ENCODE measurements at regions not wholly inside any gene's neighbourhood (a gene's known extent, or its start where the extent isn't known, plus 50 kb on each side); places are given as distances from the start of the nearest gene placed in this dataset.

GRCh38 chr2:60271131-60271530, 282.3 kb downstream of the BCL11A start:
- FAIRE-seq, result no peak
- DNase-seq (ENCODE audit: low read depth in 1 of 2, low spot score in 1 of 2), result no peak
- TF ChIP-seq HOXB5 (CRISPR knock-in tag; IDR thresholded peaks at IDR 0.05) (no peak), FOSL2 (IDR thresholded peaks at IDR 0.05) (no peak), FOSL2 (CRISPR knock-in tag; IDR thresholded peaks at IDR 0.05) (no peak), CBX8 (IDR thresholded peaks at IDR 0.05) (no peak), HES2 (IDR thresholded peaks at IDR 0.05) (no peak), CHD4 (IDR thresholded peaks at IDR 0.05; ENCODE audit: borderline replicate concordance) (no peak), ESRRA (IDR thresholded peaks at IDR 0.05; ENCODE audit: borderline replicate concordance, low read length) (no peak), MYC (IDR thresholded peaks at IDR 0.05; ENCODE audit: borderline replicate concordance, low read length) (no peak), HMGXB4 (CRISPR knock-in tag; IDR thresholded peaks at IDR 0.05; ENCODE audit: borderline replicate concordance) (no peak), JUNB (IDR thresholded peaks at IDR 0.05) (no peak), ELK1 (IDR thresholded peaks at IDR 0.05; ENCODE audit: low read depth, low read length) (no peak), NFE2L2 (conservative IDR thresholded peaks at IDR 0.05; ENCODE audit: low read length) (no peak), GATA3 (IDR thresholded peaks at IDR 0.05; ENCODE audit: borderline replicate concordance) (no peak), NR3C1 (IDR thresholded peaks at IDR 0.05) (no peak), RNF2 (IDR thresholded peaks at IDR 0.05; ENCODE audit: borderline replicate concordance, low read depth) (no peak), MAFK (IDR thresholded peaks at IDR 0.05; ENCODE audit: partially characterized antibody) (no peak), FOXS1 (CRISPR knock-in tag; IDR thresholded peaks at IDR 0.05) (no peak), TFCP2L1 (CRISPR knock-in tag; IDR thresholded peaks at IDR 0.05) (no peak), HDAC2 (IDR thresholded peaks at IDR 0.05) (no peak), EP300 (IDR thresholded peaks at IDR 0.05) (no peak), CHD2 (IDR thresholded peaks at IDR 0.05; ENCODE audit: low read length, partially characterized antibody) (no peak)
- no peak overlapping the region for H3K4me2 ChIP-seq
- no peaks in the 10 kb centered on the region for H3K4me1 ChIP-seq
- CTCF ChIA-PET, result no interaction called here
- 40% methylated on average over 7 of the region's 7 CpGs for WGBS (ENCODE audit: missing lambda C conversion rate)
- no peak overlapping the region for H3K27ac ChIP-seq
- ATAC-seq, result no peak
- POLR2A ChIA-PET, result no interaction called here
- peaks cover 24% of the 10 kb centered on the region for H3K9me3 ChIP-seq
- no peak overlapping the region for H3K4me3 ChIP-seq

GRCh38 chr2:60268661-60269060, 284.8 kb downstream of the BCL11A start:
- 13% methylated on average over 2 of the region's 2 CpGs for WGBS (ENCODE audit: missing lambda C conversion rate)
- H3K27ac ChIP-seq, result no peak overlapping the region
- H3K4me3 ChIP-seq, result no peak overlapping the region
- no peak for ATAC-seq
- no peak overlapping the region for H3K4me2 ChIP-seq
- ChIA-PET POLR2A (no interaction called here), CTCF (no interaction called here)
- peaks cover 4% of the 10 kb centered on the region; the same call in 2 of the 3 replicates for H3K9me3 ChIP-seq
- no peaks in the 10 kb centered on the region for H3K4me1 ChIP-seq
- DNase-seq (ENCODE audit: low read depth in 1 of 2, low spot score in 1 of 2), result no peak
- TF ChIP-seq MYC (IDR thresholded peaks at IDR 0.05; ENCODE audit: borderline replicate concordance, low read length) (no peak), ZSCAN20 (CRISPR knock-in tag; IDR thresholded peaks at IDR 0.05) (no peak), USF2 (IDR thresholded peaks at IDR 0.05) (no peak), EHMT2 (IDR thresholded peaks at IDR 0.05; ENCODE audit: low read depth) (no peak), BCL3 (IDR thresholded peaks at IDR 0.05) (no peak), SMC3 (IDR thresholded peaks at IDR 0.05) (no peak), RFX5 (IDR thresholded peaks at IDR 0.05) (no peak), RCOR1 (IDR thresholded peaks at IDR 0.05; ENCODE audit: low read depth, low read length) (no peak), HDAC2 (IDR thresholded peaks at IDR 0.05) (no peak), POLR2A (IDR thresholded peaks at IDR 0.05; ENCODE audit: low read length) (no peak), MAFK (IDR thresholded peaks at IDR 0.05; ENCODE audit: partially characterized antibody) (no peak), FOXS1 (CRISPR knock-in tag; IDR thresholded peaks at IDR 0.05) (no peak), ZC3H11A (IDR thresholded peaks at IDR 0.05) (no peak), KDM1A (IDR thresholded peaks at IDR 0.05; ENCODE audit: low read depth) (no peak), EP300 (IDR thresholded peaks at IDR 0.05) (no peak)
- no peak for FAIRE-seq

All from A549 (cell line).